Calu3 (cell line): ENCODE measurements at regions not wholly inside any gene's neighbourhood (a gene's known extent, or its start where the extent isn't known, plus 50 kb on each side); places are given as distances from the start of the nearest gene placed in this dataset.
A peak's percentile ranks its signal among the peaks of the same experiment; 100 is the strongest.
"Not testable (repeated sequence)": the region's sequence is repeated elsewhere in the genome, so short reads cannot be mapped to it uniquely, and the experiment has no call there.

Source experiments
- BruUV-seq: library from RNA; stranded (reverse); fragments of 400-500 nt; replicated peaks from 2 replicates; lab custom pipeline; 2021; lab: Mats Ljungman, UMichigan
- CTCF ChIA-PET: fragments of 300-600 bp; sonication (Branson Sonifier 250); formaldehyde crosslinking; loops from one replicate; lab custom pipeline; 2022; ENCODE audit warnings: antibody characterized with exemption; lab: Charles Lee
- DNase-seq: peaks from one replicate; pipeline ENCODE4 v3.0.0; 2022
- H3K27ac Mint-ChIP-seq: one replicate; pipeline ENCODE4 v1.8.0; 2022; ENCODE audit warnings: mixed read lengths; ENCODE audit not compliant: unreplicated experiment
- H3K27me3 Mint-ChIP-seq: one replicate; pipeline ENCODE4 v1.8.0; 2022; ENCODE audit warnings: mixed read lengths; ENCODE audit not compliant: unreplicated experiment
- H3K36me3 Mint-ChIP-seq: one replicate; pipeline ENCODE4 v1.8.0; 2022; ENCODE audit warnings: mild to moderate bottlenecking, moderate library complexity, mixed read lengths; ENCODE audit not compliant: insufficient read depth, unreplicated experiment
- H3K4me1 Mint-ChIP-seq: one replicate; pipeline ENCODE4 v1.8.0; 2022; ENCODE audit warnings: mild to moderate bottlenecking, low read depth, mixed read lengths; ENCODE audit not compliant: unreplicated experiment
- H3K4me3 Mint-ChIP-seq: one replicate; pipeline ENCODE4 v1.8.0; 2022; ENCODE audit warnings: mild to moderate bottlenecking, low read depth, moderate library complexity, mixed read lengths; ENCODE audit not compliant: unreplicated experiment
- H3K9me3 Mint-ChIP-seq: one replicate; pipeline ENCODE4 v1.8.0; 2022; ENCODE audit warnings: low read depth, mixed read lengths; ENCODE audit not compliant: unreplicated experiment
- intact Hi-C: fragments of 100-400 bp; cut with micrococcal nuclease; formaldehyde crosslinking; loops from one replicate; pipeline ENCODE4 v1.10.0; 2022; ENCODE audit not compliant: unreplicated experiment
- TF ChIP-seq, protein P1 (sequence below): fragments of 200-600 bp; IDR thresholded peaks from one replicate; pipeline ENCODE4 v1.8.0; 2022; ENCODE audit warnings: antibody characterized with exemption; ENCODE audit not compliant: unreplicated experiment

DNA sequence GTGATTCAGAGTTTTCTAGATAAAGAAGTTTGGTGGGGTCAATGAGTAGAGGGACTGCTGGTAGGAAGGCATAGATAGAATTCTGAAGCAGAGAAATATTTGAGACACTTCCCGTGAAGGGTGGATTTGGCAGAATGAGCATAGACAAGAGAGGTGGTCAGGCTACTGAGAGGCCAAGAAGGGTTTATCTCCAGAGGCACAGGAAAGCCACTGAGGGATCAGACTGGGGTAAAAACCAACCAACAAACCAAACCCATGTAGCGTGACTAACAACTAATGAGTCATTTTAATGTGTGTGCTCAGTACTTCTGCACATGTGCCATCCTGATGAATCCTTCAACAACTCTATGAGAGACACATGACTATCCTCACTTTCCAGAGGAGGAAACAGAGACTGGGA, 60.0 kb upstream of the SERP2 start:
- Mint-ChIP-seq H3K36me3 (no peaks in the 10 kb centered on the region), H3K27me3 (no peaks in the 10 kb centered on the region), H3K27ac (peak overlapping the region; percentile 88), H3K4me3 (peak overlapping the region; percentile 23), H3K9me3 (no peaks in the 10 kb centered on the region), H3K4me1 (peaks cover 37% of the 10 kb centered on the region)
- intact Hi-C loops = loop anchor here (5.0 to 10.0 kb wide), 4 partner anchors 49 to 169 kb away; no protein-coding TSS in a partner anchor
- peak; percentile 6 for DNase-seq
- BruUV-seq = no TSS peak
- TF ChIP-seq, protein P1, sequence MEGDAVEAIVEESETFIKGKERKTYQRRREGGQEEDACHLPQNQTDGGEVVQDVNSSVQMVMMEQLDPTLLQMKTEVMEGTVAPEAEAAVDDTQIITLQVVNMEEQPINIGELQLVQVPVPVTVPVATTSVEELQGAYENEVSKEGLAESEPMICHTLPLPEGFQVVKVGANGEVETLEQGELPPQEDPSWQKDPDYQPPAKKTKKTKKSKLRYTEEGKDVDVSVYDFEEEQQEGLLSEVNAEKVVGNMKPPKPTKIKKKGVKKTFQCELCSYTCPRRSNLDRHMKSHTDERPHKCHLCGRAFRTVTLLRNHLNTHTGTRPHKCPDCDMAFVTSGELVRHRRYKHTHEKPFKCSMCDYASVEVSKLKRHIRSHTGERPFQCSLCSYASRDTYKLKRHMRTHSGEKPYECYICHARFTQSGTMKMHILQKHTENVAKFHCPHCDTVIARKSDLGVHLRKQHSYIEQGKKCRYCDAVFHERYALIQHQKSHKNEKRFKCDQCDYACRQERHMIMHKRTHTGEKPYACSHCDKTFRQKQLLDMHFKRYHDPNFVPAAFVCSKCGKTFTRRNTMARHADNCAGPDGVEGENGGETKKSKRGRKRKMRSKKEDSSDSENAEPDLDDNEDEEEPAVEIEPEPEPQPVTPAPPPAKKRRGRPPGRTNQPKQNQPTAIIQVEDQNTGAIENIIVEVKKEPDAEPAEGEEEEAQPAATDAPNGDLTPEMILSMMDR = no peak
- CTCF ChIA-PET = no interaction called here

DNA sequence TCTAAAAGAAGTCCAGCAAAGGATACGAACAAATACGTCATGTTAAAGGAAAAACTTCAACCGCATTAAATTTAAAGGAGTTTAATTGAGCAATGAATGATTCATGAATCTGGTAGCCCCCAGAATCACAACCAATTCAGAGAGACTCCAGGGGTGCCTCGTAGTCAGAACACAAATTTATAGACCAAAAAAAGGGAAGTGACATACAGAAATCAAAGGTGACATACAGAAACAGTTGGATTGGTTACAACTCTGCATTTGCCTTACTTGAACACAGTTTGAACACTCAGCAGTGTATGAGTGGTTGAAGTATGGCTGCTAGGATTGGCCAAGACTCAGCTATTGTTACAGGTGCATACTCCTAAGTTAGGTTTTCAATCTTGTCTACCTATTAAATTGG, 59.5 kb upstream of the SERP2 start:
- Mint-ChIP-seq H3K4me1 (peaks cover 37% of the 10 kb centered on the region), H3K27ac (peak overlapping the region; percentile 88)
- intact Hi-C loops = loop anchor here (5.0 to 10.0 kb wide), 4 partner anchors 48 to 169 kb away; no protein-coding TSS in a partner anchor
- DNase-seq, H3K27me3 Mint-ChIP-seq, H3K4me3 Mint-ChIP-seq, CTCF ChIA-PET, BruUV-seq, H3K36me3 Mint-ChIP-seq, H3K9me3 Mint-ChIP-seq: not testable (repeated sequence)

DNA sequence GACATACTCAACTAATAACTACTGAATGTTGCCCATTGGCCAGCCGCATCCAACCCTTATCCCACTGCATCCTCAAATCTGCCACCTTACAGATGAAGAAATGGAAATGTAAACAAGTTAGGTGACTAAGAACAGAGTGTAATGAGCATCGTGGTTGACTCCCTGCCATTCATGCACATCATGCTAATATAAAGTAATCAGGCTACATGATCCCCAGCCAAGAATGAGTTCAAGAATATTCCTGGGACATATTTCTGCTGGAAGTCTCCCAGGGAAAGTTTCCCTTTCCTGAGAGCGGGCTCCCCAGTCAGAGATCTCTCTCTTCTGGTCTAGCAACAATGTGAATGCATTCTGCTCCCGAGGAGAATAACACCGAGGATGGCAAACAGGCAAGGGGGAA, 55.9 kb upstream of the SERP2 start:
- intact Hi-C loops = loop anchor here (10.0 kb wide), 1 partner anchor 173 kb away; no protein-coding TSS in a partner anchor
- peaks cover 16% of the 10 kb centered on the region for H3K4me1 Mint-ChIP-seq
- peaks cover 3% of the 10 kb centered on the region for H3K9me3 Mint-ChIP-seq
- H3K27me3 Mint-ChIP-seq = no peaks in the 10 kb centered on the region
- no peak for DNase-seq
- no TSS peak for BruUV-seq
- H3K27ac Mint-ChIP-seq = no peak overlapping the region
- H3K36me3 Mint-ChIP-seq = no peaks in the 10 kb centered on the region
- CTCF ChIA-PET = no interaction called here
- no peak overlapping the region for H3K4me3 Mint-ChIP-seq
- TF ChIP-seq, protein P1 = no peak

DNA sequence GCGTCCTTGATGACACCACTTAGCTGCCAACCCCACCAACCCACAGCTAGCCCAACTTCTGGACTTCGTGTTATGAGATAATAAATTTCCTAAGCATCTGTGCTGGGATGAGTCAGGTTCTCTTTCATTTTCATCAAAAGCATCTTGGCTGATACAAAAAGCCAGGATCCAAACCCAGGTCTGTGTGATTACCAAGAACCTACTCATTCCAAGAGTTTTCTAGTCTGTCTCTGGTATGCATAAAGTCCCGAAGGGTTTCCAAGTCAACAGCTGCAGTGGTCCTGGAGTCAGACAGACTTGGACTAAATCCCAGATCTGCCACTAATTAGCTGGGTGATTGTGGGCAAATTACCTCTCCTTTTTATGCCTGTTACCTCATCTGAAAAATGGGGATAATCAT, 55.5 kb upstream of the SERP2 start:
- TF ChIP-seq, protein P1 = no peak
- intact Hi-C loops = loop anchor here (10.0 kb wide), 1 partner anchor 173 kb away; no protein-coding TSS in a partner anchor
- Mint-ChIP-seq H3K4me1 (peaks cover 16% of the 10 kb centered on the region), H3K27ac (no peak overlapping the region), H3K4me3 (no peak overlapping the region), H3K27me3 (no peaks in the 10 kb centered on the region), H3K9me3 (peaks cover 3% of the 10 kb centered on the region), H3K36me3 (no peaks in the 10 kb centered on the region)
- BruUV-seq = no TSS peak
- DNase-seq = no peak
- CTCF ChIA-PET = no interaction called here

DNA sequence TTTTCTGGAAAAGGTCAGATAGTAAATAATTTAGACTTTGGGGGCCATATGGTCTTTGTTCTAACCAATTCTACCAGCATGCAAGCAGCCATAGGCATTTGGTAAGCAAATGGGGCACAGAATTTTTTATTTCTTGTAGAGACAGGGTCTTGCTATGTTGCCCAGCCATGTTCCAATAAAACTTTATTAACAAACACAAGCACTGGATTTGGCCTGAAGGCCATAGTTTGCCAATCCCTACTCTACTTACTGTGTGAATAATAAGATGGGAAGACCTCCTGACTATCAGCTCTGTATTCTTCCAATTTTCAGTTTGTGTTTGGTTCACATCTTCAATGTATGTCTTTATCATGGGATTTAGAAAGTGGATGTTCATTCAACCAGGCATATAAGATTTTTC, 53.0 kb upstream of the SERP2 start:
- no peak for DNase-seq
- H3K4me3 Mint-ChIP-seq = no peak overlapping the region
- no peaks in the 10 kb centered on the region for H3K36me3 Mint-ChIP-seq
- TF ChIP-seq, protein P1 = no peak
- CTCF ChIA-PET = no interaction called here
- H3K9me3 Mint-ChIP-seq = peaks cover 3% of the 10 kb centered on the region
- peaks cover 7% of the 10 kb centered on the region for H3K4me1 Mint-ChIP-seq
- no peaks in the 10 kb centered on the region for H3K27me3 Mint-ChIP-seq
- no peak overlapping the region for H3K27ac Mint-ChIP-seq
- intact Hi-C loops = no loop called here
- BruUV-seq = no TSS peak
